Astrocyte of the spinal cord (primary cell): ENCODE measurements at regions not wholly inside any gene's neighbourhood (a gene's known extent, or its start where the extent isn't known, plus 50 kb on each side); places are given as distances from the start of the nearest gene placed in this dataset.

Experiments used
- DNase-seq: peaks from one replicate; pipeline ENCODE4 v3.0.0; 2011; ENCODE audit warnings: low read depth, low spot score
- H3K4me3 ChIP-seq: 2 replicates; pipeline ENCODE4 v1.5.1; 2011; ENCODE audit warnings: low read depth, mild to moderate bottlenecking, low read length, moderate library complexity
- CTCF ChIP-seq: IDR thresholded peaks from 2 replicates; pipeline ENCODE4 v1.5.1; 2012; ENCODE audit warnings: low read depth, mild to moderate bottlenecking, low read length, inconsistent platforms
- in situ Hi-C: cut with HindIII; loops from 2 replicates; pipeline ENCODE4 v1.10.0; 2017; ENCODE audit warnings: low sequenced_read_pairs

GRCh38 chr15:67892559-67893377 lies 52.9 kb upstream of the RNU6-1 start:
- in situ Hi-C loops = no loop called here

GRCh38 chr15:67895237-67895636 lies 55.4 kb upstream of the RNU6-1 start:
- in situ Hi-C loops = no loop called here

More at GRCh38 chr15:67892559-67893377, 52.9 kb upstream of the RNU6-1 start:
- H3K4me3 ChIP-seq = no peak overlapping the region
- DNase-seq = no peak
- TF ChIP-seq CTCF = no peak

GRCh38 chr15:67897646-67898339 lies 57.9 kb upstream of the RNU6-1 start:
- in situ Hi-C loops = no loop called here
- H3K4me3 ChIP-seq = no peak overlapping the region
- TF ChIP-seq CTCF = no peak
- no peak for DNase-seq

More at GRCh38 chr15:67895237-67895636, 55.4 kb upstream of the RNU6-1 start:
- no peak for TF ChIP-seq CTCF
- DNase-seq = no peak
- H3K4me3 ChIP-seq = no peak overlapping the region

GRCh38 chr15:67899596-67900283 lies 59.9 kb upstream of the RNU6-1 start:
- in situ Hi-C loops = no loop called here
- DNase-seq = no peak
- no peak for TF ChIP-seq CTCF
- no peak overlapping the region for H3K4me3 ChIP-seq

GRCh38 chr15:67900621-67901147 lies 60.8 kb upstream of the RNU6-1 start:
- in situ Hi-C loops = no loop called here
- no peak for DNase-seq
- H3K4me3 ChIP-seq = no peak overlapping the region
- TF ChIP-seq CTCF = no peak

- in situ Hi-C loops = no loop called here
- no peak for TF ChIP-seq CTCF
- no peak overlapping the region for H3K4me3 ChIP-seq
- DNase-seq = no peak
These were observed 62.1 kb upstream of the RNU6-1 start for GRCh38 chr15:67901922-67902321.
